OCI-LY7 (cell line): ENCODE measurements at regions not wholly inside any gene's neighbourhood (a gene's known extent, or its start where the extent isn't known, plus 50 kb on each side); places are given as distances from the start of the nearest gene placed in this dataset.

ENCODE experiments used
- BruUV-seq: library from RNA; stranded (reverse); fragments of 400-500 nt; replicated peaks from 2 replicates; lab custom pipeline; 2021; lab: Mats Ljungman, UMichigan
- CTCF ChIA-PET: fragments of 300-600 bp; sonication (Branson Sonifier 250); formaldehyde crosslinking; loops from one replicate; lab custom pipeline; 2022; ENCODE audit warnings: antibody characterized with exemption; ENCODE audit not compliant: unreplicated experiment; lab: Charles Lee
- POLR2A ChIA-PET: fragments of 300-600 bp; sonication (Branson Sonifier 250); formaldehyde crosslinking; loops from one replicate; lab custom pipeline; 2022; ENCODE audit warnings: antibody characterized with exemption; lab: Charles Lee
- DNase-seq: peaks from one replicate; pipeline ENCODE4 v3.0.0-alpha.2; 2015; ENCODE audit warnings: low spot score
- H2AFZ ChIP-seq: fragments of 200-600 bp; sonication (generic), shearing (Covaris generic); 2 replicates; pipeline ENCODE4 v1.6.1; 2014; ENCODE audit warnings: mild to moderate bottlenecking, antibody characterized with exemption, low read length, moderate library complexity
- H3K27ac ChIP-seq: fragments of 200-600 bp; sonication (generic); 2 replicates; pipeline ENCODE4 v1.5.1; 2014; ENCODE audit warnings: mixed run types, low read depth, mild to moderate bottlenecking, moderate library complexity, low read length, inconsistent platforms; ENCODE audit not compliant: poor library complexity, severe bottlenecking
- H3K36me3 ChIP-seq: fragments of 200-600 bp; sonication (generic); 2 replicates; pipeline ENCODE4 v1.6.1; 2014; ENCODE audit warnings: mild to moderate bottlenecking, antibody characterized with exemption, low read length, moderate library complexity, mixed read lengths; ENCODE audit not compliant: insufficient read depth
- H3K4me1 ChIP-seq: fragments of 200-600 bp; sonication (generic); 2 replicates; pipeline ENCODE4 v1.5.1; 2014; ENCODE audit warnings: mild to moderate bottlenecking, low read length; ENCODE audit not compliant: insufficient read depth, poor library complexity, severe bottlenecking
- H3K4me2 ChIP-seq: fragments of 200-600 bp; sonication (generic); 2 replicates; pipeline ENCODE4 v1.6.1; 2014; ENCODE audit warnings: mild to moderate bottlenecking, low read length
- H3K4me3 ChIP-seq: fragments of 200-600 bp; sonication (generic); 2 replicates; pipeline ENCODE4 v1.5.1; 2014; ENCODE audit warnings: mild to moderate bottlenecking, low read depth, low read length; ENCODE audit not compliant: poor library complexity, severe bottlenecking
- H3K79me2 ChIP-seq: fragments of 200-600 bp; sonication (generic); 2 replicates; pipeline ENCODE4 v1.6.1; 2016; ENCODE audit warnings: low read depth, mild to moderate bottlenecking, low read length, moderate library complexity, mixed read lengths; ENCODE audit not compliant: insufficient read depth
- H3K9me2 ChIP-seq: fragments of 200-600 bp; sonication (generic); 2 replicates; pipeline ENCODE4 v1.6.1; 2016; ENCODE audit warnings: mild to moderate bottlenecking, low read length, mixed read lengths; ENCODE audit not compliant: insufficient read depth
- H3K9me3 ChIP-seq: fragments of 200-600 bp; sonication (generic); 2 replicates; pipeline ENCODE4 v1.6.1; 2014; ENCODE audit warnings: mild to moderate bottlenecking, mixed run types, low read length, mixed read lengths
- H4K20me1 ChIP-seq: fragments of 200-600 bp; sonication (generic); 2 replicates; pipeline ENCODE4 v1.6.1; 2014; ENCODE audit warnings: mild to moderate bottlenecking, antibody characterized with exemption, low read length, moderate library complexity, mixed read lengths; ENCODE audit not compliant: insufficient read depth
- EZH2phosphoT487 ChIP-seq: fragments of 200-600 bp; sonication (generic); IDR thresholded peaks from 2 replicates; pipeline ENCODE4 v1.6.1; 2018; ENCODE audit warnings: low read depth, borderline replicate concordance, mild to moderate bottlenecking, mixed run types, antibody characterized with exemption, low read length, moderate library complexity, mixed read lengths
- intact Hi-C: fragments of 100-400 bp; cut with micrococcal nuclease; formaldehyde crosslinking; loops from one replicate; pipeline ENCODE4 v1.10.0; 2022; ENCODE audit not compliant: unreplicated experiment
- TF ChIP-seq, protein P1 (sequence below): fragments of 200-600 bp; sonication (generic); conservative IDR thresholded peaks from 2 replicates; pipeline ENCODE4 v1.5.1; 2014; ENCODE audit warnings: mild to moderate bottlenecking, antibody characterized with exemption, low read length, moderate library complexity, mixed read lengths

- BruUV-seq, result no TSS peak
- DNase-seq, result no peak
- Histone ChIP-seq H3K9me3 (no peaks in the 10 kb centered on the region), H3K36me3 (no peaks in the 10 kb centered on the region), H3K4me3 (no peak overlapping the region), H3K9me2 (no peaks in the 10 kb centered on the region), H3K79me2 (no peaks in the 10 kb centered on the region), H3K4me2 (no peak overlapping the region), H2AFZ (no peak overlapping the region), H3K27ac (no peak overlapping the region), H4K20me1 (no peaks in the 10 kb centered on the region), H3K4me1 (peaks cover 10% of the 10 kb centered on the region)
- ChIA-PET POLR2A (interaction anchor here (0.6 to 1.1 kb wide), 5 partner anchors 11 to 345 kb away, joined by 3 to 5 read pairs (median 3); no protein-coding TSS in a partner anchor), CTCF (interaction anchor here (0.6 to 0.7 kb wide), 2 partner anchors 12 to 34 kb away, joined by 4 to 5 read pairs; no protein-coding TSS in a partner anchor)
- intact Hi-C loops, result no loop called here
- TF ChIP-seq EZH2phosphoT487, result no peak
- TF ChIP-seq, protein P1, sequence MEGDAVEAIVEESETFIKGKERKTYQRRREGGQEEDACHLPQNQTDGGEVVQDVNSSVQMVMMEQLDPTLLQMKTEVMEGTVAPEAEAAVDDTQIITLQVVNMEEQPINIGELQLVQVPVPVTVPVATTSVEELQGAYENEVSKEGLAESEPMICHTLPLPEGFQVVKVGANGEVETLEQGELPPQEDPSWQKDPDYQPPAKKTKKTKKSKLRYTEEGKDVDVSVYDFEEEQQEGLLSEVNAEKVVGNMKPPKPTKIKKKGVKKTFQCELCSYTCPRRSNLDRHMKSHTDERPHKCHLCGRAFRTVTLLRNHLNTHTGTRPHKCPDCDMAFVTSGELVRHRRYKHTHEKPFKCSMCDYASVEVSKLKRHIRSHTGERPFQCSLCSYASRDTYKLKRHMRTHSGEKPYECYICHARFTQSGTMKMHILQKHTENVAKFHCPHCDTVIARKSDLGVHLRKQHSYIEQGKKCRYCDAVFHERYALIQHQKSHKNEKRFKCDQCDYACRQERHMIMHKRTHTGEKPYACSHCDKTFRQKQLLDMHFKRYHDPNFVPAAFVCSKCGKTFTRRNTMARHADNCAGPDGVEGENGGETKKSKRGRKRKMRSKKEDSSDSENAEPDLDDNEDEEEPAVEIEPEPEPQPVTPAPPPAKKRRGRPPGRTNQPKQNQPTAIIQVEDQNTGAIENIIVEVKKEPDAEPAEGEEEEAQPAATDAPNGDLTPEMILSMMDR, result no peak
Measured at GRCh38 chr4:112731715-112732114, 94.8 kb downstream of the LARP7 start.

DNA sequence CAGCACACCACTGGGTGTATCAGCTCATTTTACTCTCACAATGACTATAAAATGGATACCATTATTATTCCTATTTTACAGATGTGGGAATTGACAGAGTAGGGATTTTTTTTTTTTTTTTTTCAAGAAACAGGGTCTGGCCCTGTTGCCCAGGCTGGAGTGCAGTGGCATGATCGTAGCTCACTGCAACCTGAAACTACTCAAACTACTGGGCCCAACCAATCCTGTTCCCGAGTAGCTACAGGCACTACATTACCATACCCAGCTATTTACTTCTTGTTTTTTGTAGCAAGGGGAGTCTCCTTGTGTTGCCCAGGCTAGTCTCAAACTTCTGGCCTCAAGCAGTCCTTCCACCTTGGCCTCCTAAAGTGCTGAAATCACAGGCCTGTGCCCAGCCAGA is 95.2 kb downstream of the LARP7 start:
- no peak for DNase-seq
- ChIA-PET CTCF (interaction anchor here (0.7 kb wide), 1 partner anchor 13 kb away, joined by 4 read pairs; no protein-coding TSS in a partner anchor), POLR2A (interaction anchor here (0.6 to 1.1 kb wide), 4 partner anchors 11 to 78 kb away, joined by 3 to 5 read pairs (median 4); no protein-coding TSS in a partner anchor)

More for the DNA sequence above, 95.2 kb downstream of the LARP7 start:
- no peak overlapping the region for H3K4me2 ChIP-seq
- H3K36me3 ChIP-seq, result no peaks in the 10 kb centered on the region
- H2AFZ ChIP-seq, result no peak overlapping the region
- no peak overlapping the region for H3K27ac ChIP-seq
- TF ChIP-seq, protein P1, result no peak
- no peak for TF ChIP-seq EZH2phosphoT487
- no peaks in the 10 kb centered on the region for H3K9me3 ChIP-seq
- no peak overlapping the region for H3K4me3 ChIP-seq
- intact Hi-C loops, result no loop called here
- H4K20me1 ChIP-seq, result no peaks in the 10 kb centered on the region
- no peaks in the 10 kb centered on the region for H3K79me2 ChIP-seq
- peaks cover 10% of the 10 kb centered on the region for H3K4me1 ChIP-seq
- H3K9me2 ChIP-seq, result no peaks in the 10 kb centered on the region
- BruUV-seq, result no TSS peak
